GM12878 (cell line): ENCODE measurements at regions not wholly inside any gene's neighbourhood (a gene's known extent, or its start where the extent isn't known, plus 50 kb on each side); places are given as distances from the start of the nearest gene placed in this dataset.

Experiments used
- ATAC-seq: fragments of 200-7000 bp; cut with Tn5 transposase; 3 replicates; pipeline ENCODE4 v1.9.1; 2020; ENCODE audit warnings: mild to moderate bottlenecking, moderate library complexity
- BruUV-seq: library from RNA; stranded (reverse); fragments of 400-500 nt; replicated peaks from 2 replicates; lab custom pipeline; 2021; lab: Mats Ljungman, UMichigan
- CTCF ChIA-PET: fragments of 300-600 bp; sonication (Branson Sonifier 250); formaldehyde crosslinking; extraction: SDS; loops from one replicate; lab custom pipeline; 2021; ENCODE audit warnings: inconsistent platforms; lab: Yijun Ruan, JAX
- POLR2A ChIA-PET: fragments of 350-600 bp; formaldehyde crosslinking; extraction: SDS; loops from one replicate; lab custom pipeline; 2021; ENCODE audit warnings: inconsistent platforms; lab: Charles Lee
- RAD21 ChIA-PET: fragments of 300-600 bp; sonication (Branson Sonifier 250); formaldehyde crosslinking; loops from one replicate; lab custom pipeline; 2023; ENCODE audit warnings: antibody characterized with exemption; ENCODE audit not compliant: unreplicated experiment; lab: Charles Lee
- SMC1A ChIA-PET: fragments of 300-600 bp; sonication (Branson Sonifier 250); formaldehyde crosslinking; loops from one replicate; lab custom pipeline; 2023; ENCODE audit not compliant: unreplicated experiment, uncharacterized antibody; lab: Charles Lee
- DNase-seq: peaks from one replicate; pipeline ENCODE4 v3.0.0-alpha.2; 2011; ENCODE audit warnings: low read depth, low spot score
- FAIRE-seq: peaks from 3 replicates; lab custom pipeline; 2011; peaks lifted over from hg19 to GRCh38; lab: Jason Lieb, UNC
- H2AFZ ChIP-seq: 2 replicates; pipeline ENCODE4 v1.6.0; 2011; ENCODE audit warnings: low read depth, low read length, control low read depth; ENCODE audit not compliant: control insufficient read depth
- H3K27ac ChIP-seq: 2 replicates; pipeline ENCODE4 v1.5.1; 2011; ENCODE audit warnings: control low read depth; ENCODE audit not compliant: control insufficient read depth, insufficient read depth
- H3K27me3 ChIP-seq, 2 experiments: replicated peaks in 1 of 2; 2 replicates each; pipeline versions ENCODE4 v1.6.0 to v1.6.1; 2011; ENCODE audit warnings: low read length in 1 of 2; ENCODE audit not compliant: control insufficient read depth in 2 of 2, insufficient read depth in 2 of 2
- H3K36me3 ChIP-seq, 2 experiments: 2 replicates each; pipeline ENCODE4 v1.5.1; 2011; ENCODE audit warnings: low read length in 1 of 2; ENCODE audit not compliant: control insufficient read depth in 2 of 2, insufficient read depth in 2 of 2
- H3K4me1 ChIP-seq: 2 replicates; pipeline ENCODE4 v1.6.1; 2011; ENCODE audit warnings: mild to moderate bottlenecking, low read length, moderate library complexity, mixed read lengths; ENCODE audit not compliant: control insufficient read depth, insufficient read depth
- H3K4me2 ChIP-seq: 2 replicates; pipeline ENCODE4 v1.6.0; 2011; ENCODE audit warnings: control low read depth; ENCODE audit not compliant: control insufficient read depth, insufficient read depth
- H3K4me3 ChIP-seq: fragments of 200-600 bp; sonication (generic); 2 replicates; pipeline ENCODE4 v1.5.1; 2016
- H3K79me2 ChIP-seq: 2 replicates; pipeline ENCODE4 v1.6.0; 2011; ENCODE audit warnings: low read length; ENCODE audit not compliant: control insufficient read depth, insufficient read depth
- H3K9ac ChIP-seq: 2 replicates; pipeline ENCODE4 v1.8.0; 2011; ENCODE audit warnings: low read length, control low read depth, mixed read lengths; ENCODE audit not compliant: control insufficient read depth, insufficient read depth
- H3K9me3 ChIP-seq: replicated peaks from 3 replicates; pipeline ENCODE4 v1.5.1; 2011; ENCODE audit warnings: mild to moderate bottlenecking, low read length; ENCODE audit not compliant: control insufficient read depth, insufficient read depth
- H4K20me1 ChIP-seq: 2 replicates; pipeline ENCODE4 v1.6.0; 2011; ENCODE audit not compliant: control insufficient read depth, insufficient read depth
- EP300 ChIP-seq, 2 experiments: fragments of 150-350 bp in 1 of 2; IDR thresholded peaks; 2 replicates each; pipeline ENCODE4 v1.6.1; 2011 to 2012; ENCODE audit warnings: low read depth in 2 of 2, low read length in 2 of 2, borderline replicate concordance in 1 of 2, improper control_type of control experiment in 1 of 2, inconsistent platforms in 1 of 2; ENCODE audit not compliant: control insufficient read depth in 1 of 2
- HDAC6 ChIP-seq: fragments of 200-600 bp; sonication (generic); IDR thresholded peaks from one replicate; pipeline ENCODE4 v1.8.0; 2017; ENCODE audit warnings: antibody characterized with exemption; ENCODE audit not compliant: unreplicated experiment
- IKZF2 ChIP-seq, 2 experiments: fragments of 450-650 bp; IDR thresholded peaks; 2 replicates each; pipeline ENCODE4 v1.6.1; 2017; ENCODE audit warnings: mild to moderate bottlenecking in 2 of 2, moderate library complexity in 2 of 2
- JUND ChIP-seq: IDR thresholded peaks from 2 replicates; pipeline ENCODE4 v1.6.1; 2012; ENCODE audit warnings: low read depth, mild to moderate bottlenecking, low read length, improper control_type of control experiment, moderate library complexity
- KDM1A ChIP-seq: fragments of 200-600 bp; sonication (generic); IDR thresholded peaks from 2 replicates; pipeline ENCODE4 v1.6.1; 2016; ENCODE audit warnings: borderline replicate concordance
- LARP7 ChIP-seq: fragments of 450-650 bp; IDR thresholded peaks from 2 replicates; pipeline ENCODE4 v1.6.1; 2017; ENCODE audit warnings: mild to moderate bottlenecking
- NRF1 ChIP-seq: conservative IDR thresholded peaks from 2 replicates; pipeline ENCODE4 v1.6.1; 2011; ENCODE audit warnings: mild to moderate bottlenecking, low read depth, low read length, improper control_type of control experiment
- TCF12 ChIP-seq: IDR thresholded peaks from 2 replicates; pipeline ENCODE4 v1.6.1; 2011; ENCODE audit warnings: low read depth, mild to moderate bottlenecking, low read length
- ZSCAN29 ChIP-seq: fragments of 450-650 bp; IDR thresholded peaks from 2 replicates; pipeline ENCODE4 v1.6.1; 2017; ENCODE audit warnings: mild to moderate bottlenecking, moderate library complexity
- WGBS: methylation state at CpG from one replicate; pipeline ENCODE4 v1.1.6; 2016; ENCODE audit warnings: low lambda C conversion rate; ENCODE audit not compliant: insufficient replicate concordance, insufficient coverage; ENCODE audit errors: missing lambda C conversion rate; 5-methylcytosine and 5-hydroxymethylcytosine counted together
- in situ Hi-C: fragments of 300-500 bp; cut with MboI; formaldehyde crosslinking; loops from 9 replicates; pipeline ENCODE4 v1.14.3; 2018; ENCODE audit warnings: mixed read lengths
- intact Hi-C: fragments of 100-400 bp; cut with micrococcal nuclease; formaldehyde crosslinking; loops from one replicate; pipeline ENCODE4 v1.14.2; 2022; ENCODE audit not compliant: unreplicated experiment
- TF ChIP-seq, protein P1 (sequence below): fragments of 450-650 bp; IDR thresholded peaks from 2 replicates; pipeline ENCODE4 v1.6.1; 2016; ENCODE audit warnings: mild to moderate bottlenecking

DNA sequence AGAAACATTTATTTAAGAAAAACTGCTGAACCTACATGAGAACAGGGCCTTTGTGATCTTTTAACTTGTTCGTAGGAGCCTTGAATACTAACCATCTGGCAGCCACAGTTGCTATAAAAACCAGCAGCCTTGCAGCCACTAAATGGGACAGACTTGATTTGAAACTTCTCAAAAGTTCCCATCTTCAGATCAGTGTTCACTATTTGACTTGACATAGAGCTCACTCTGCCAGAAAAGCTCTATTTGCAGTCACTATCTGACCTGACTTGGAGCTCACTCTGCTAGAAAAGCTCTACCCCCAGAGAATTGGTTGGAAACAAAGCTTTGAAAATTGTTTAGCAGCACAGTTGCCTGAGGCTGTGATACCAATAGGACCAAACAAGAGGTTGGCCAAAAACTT, 119.3 kb upstream of the F13A1 start:
- SMC1A ChIA-PET, result interaction anchor here (0.9 to 3.2 kb wide), 17 partner anchors 11 to 147 kb away, joined by 3 to 21 read pairs (median 5); no protein-coding TSS in a partner anchor

DNA sequence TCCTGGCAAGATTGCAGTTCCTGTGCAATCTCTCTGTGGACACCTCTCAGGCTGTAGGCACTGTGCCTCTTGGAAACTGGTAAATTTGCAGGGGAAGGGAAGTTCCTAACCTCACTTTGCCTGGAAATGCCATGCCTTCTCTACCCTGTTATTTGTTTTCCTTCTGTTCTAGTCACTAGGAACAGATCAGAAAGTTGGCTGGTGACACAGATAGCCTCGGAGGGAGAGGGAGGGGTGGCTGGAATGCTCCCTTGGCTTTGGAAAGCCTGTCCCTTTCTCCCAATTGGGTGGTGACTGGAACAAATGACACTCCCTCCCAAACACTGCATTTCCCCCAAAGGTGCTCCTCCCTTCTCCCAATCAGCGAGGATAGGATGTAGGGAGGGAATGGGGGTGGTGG, 131.5 kb upstream of the F13A1 start:
- Histone ChIP-seq H3K9me3 (no peaks in the 10 kb centered on the region), H3K27ac (no peak overlapping the region), H3K4me1 (no peaks in the 10 kb centered on the region), H3K4me3 (no peak overlapping the region), H3K79me2 (no peaks in the 10 kb centered on the region), H3K4me2 (no peak overlapping the region), H3K27me3 (no peaks in the 10 kb centered on the region), H3K36me3 (no peaks in the 10 kb centered on the region; a peak in 1 of 4 replicates), H2AFZ (no peak overlapping the region), H3K9ac (no peak overlapping the region), H4K20me1 (no peaks in the 10 kb centered on the region)
- ChIA-PET SMC1A (no interaction called here), RAD21 (no interaction called here), CTCF (no interaction called here), POLR2A (interaction anchor here (1.0 kb wide), 1 partner anchor 45 kb away, joined by 3 read pairs; no protein-coding TSS in a partner anchor)
- FAIRE-seq (no peak), DNase-seq (no peak), ATAC-seq (no peak)
- intact Hi-C loops, result no loop called here
- BruUV-seq, result no TSS peak
- WGBS, result 73% methylated on average over 2 of the region's 2 CpGs
- TF ChIP-seq IKZF2 (IDR thresholded peaks at IDR 0.05) (no peak), KDM1A (no peak), TCF12 (no peak)
- TF ChIP-seq, protein P1, sequence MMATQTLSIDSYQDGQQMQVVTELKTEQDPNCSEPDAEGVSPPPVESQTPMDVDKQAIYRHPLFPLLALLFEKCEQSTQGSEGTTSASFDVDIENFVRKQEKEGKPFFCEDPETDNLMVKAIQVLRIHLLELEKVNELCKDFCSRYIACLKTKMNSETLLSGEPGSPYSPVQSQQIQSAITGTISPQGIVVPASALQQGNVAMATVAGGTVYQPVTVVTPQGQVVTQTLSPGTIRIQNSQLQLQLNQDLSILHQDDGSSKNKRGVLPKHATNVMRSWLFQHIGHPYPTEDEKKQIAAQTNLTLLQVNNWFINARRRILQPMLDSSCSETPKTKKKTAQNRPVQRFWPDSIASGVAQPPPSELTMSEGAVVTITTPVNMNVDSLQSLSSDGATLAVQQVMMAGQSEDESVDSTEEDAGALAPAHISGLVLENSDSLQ, result no peak
- TF ChIP-seq, all 136 proteins: peak for 0
- in situ Hi-C loops, result no loop called here

More for the DNA sequence above, 119.3 kb upstream of the F13A1 start:
- Histone ChIP-seq H3K9ac (peak overlapping the region; percentile 20; the same call in 1 of the 2 replicates), H3K27ac (peak overlapping the region; percentile 55), H3K9me3 (peaks cover 3% of the 10 kb centered on the region), H3K4me3 (no peak overlapping the region), H3K36me3 (peaks cover 0 to 3% of the 10 kb centered on the region in 2 experiments; a peak in 1 of 4 replicates), H3K79me2 (no peaks in the 10 kb centered on the region), H3K4me2 (no peak overlapping the region; the same call in 1 of the 2 replicates), H4K20me1 (no peaks in the 10 kb centered on the region), H3K4me1 (peaks cover 4% of the 10 kb centered on the region; the same call in 1 of the 2 replicates), H2AFZ (peak overlapping the region; percentile 2), H3K27me3 (no peaks in the 10 kb centered on the region)
- ChIA-PET CTCF (interaction anchor here (0.7 to 1.7 kb wide), 7 partner anchors 16 to 107 kb away, joined by 3 to 6 read pairs (median 3); no protein-coding TSS in a partner anchor), RAD21 (interaction anchor here (0.6 to 1.7 kb wide), 6 partner anchors 10 to 107 kb away, joined by 3 to 7 read pairs (median 3); no protein-coding TSS in a partner anchor), POLR2A (interaction anchor here (0.5 kb wide), 1 partner anchor 107 kb away, joined by 4 read pairs; no protein-coding TSS in a partner anchor)
- DNase-seq, result peak; percentile 33
- 5% methylated on average over 1 of the region's 1 CpG for WGBS
- intact Hi-C loops, result no loop called here
- ATAC-seq, result peak; percentile 80
- TF ChIP-seq NRF1 (no peak), HDAC6 (no peak), EP300 (IDR thresholded peaks at IDR 0.05; ENCODE audit: borderline replicate concordance in 1 of 2, control insufficient read depth in 1 of 2, low read depth in 2 of 2, low read length in 2 of 2) (no peak), JUND (no peak), LARP7 (no peak), ZSCAN29 (no peak)
- peak; percentile 77 for FAIRE-seq
- BruUV-seq, result no TSS peak
- in situ Hi-C loops, result no loop called here
